Hindlimb muscle (tissue), 1 donor: ENCODE measurements at regions not wholly inside any gene's neighbourhood (a gene's known extent, or its start where the extent isn't known, plus 50 kb on each side); places are given as distances from the start of the nearest gene placed in this dataset.

ENCODE experiments used
- DNase-seq: peaks from one replicate; pipeline ENCODE4 v3.0.0-alpha.2; 2013

DNA sequence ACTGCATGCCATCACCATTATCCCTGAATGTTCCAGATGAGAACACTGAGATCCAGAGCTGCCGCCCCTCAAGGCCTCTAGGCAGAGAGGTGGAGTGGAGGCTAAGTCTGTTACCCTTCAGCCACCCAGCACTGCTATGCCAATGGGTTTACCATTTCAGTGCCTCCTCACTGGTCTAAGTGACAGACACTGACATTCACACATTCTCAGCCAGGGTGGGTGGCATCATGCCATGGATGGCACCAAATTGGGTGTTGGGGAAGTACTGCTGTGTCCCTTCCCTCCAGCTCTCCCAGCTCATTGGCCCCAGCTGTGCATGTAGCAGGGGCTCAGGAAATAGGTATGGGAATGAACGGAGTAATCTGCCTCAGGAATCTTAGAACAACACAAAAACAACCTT, 96.8 kb upstream of the PLET1 start:
- no peak for DNase-seq

GRCh38 chr11:112361396-112361795, 100.7 kb upstream of the PLET1 start:
- no peak for DNase-seq

DNA sequence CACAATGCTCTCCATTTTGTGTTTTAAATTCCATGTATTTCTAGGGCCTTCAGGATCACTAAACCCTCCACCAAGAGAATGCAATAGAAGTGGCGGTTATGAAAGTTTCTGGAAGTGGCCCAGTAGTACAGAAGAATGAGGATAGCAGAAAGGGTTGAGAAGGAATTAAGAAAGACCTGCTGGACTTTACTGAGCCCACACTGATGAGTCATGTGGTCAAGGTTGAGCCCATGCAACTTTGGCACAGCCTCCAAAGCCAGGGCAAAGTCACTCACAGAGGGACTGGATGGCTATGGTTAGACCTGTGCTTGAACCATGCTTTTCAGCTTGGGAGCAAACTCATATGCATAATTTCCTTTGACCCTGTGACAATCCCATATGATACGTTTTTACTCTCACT, 102.9 kb upstream of the PLET1 start:
- DNase-seq: no peak

GRCh38 chr11:112364962-112365481, 104.4 kb upstream of the PLET1 start:
- DNase-seq: no peak

GRCh38 chr11:112366012-112366411, 105.4 kb upstream of the PLET1 start:
- no peak for DNase-seq

- no peak for DNase-seq
Observed at GRCh38 chr11:112366777-112367176, 106.1 kb upstream of the PLET1 start.

GRCh38 chr11:112367461-112367860, 106.8 kb upstream of the PLET1 start:
- DNase-seq: no peak

GRCh38 chr11:112367895-112368294, 107.2 kb upstream of the PLET1 start:
- no peak for DNase-seq

GRCh38 chr11:112368381-112368780, 107.7 kb upstream of the PLET1 start:
- DNase-seq: no peak

DNA sequence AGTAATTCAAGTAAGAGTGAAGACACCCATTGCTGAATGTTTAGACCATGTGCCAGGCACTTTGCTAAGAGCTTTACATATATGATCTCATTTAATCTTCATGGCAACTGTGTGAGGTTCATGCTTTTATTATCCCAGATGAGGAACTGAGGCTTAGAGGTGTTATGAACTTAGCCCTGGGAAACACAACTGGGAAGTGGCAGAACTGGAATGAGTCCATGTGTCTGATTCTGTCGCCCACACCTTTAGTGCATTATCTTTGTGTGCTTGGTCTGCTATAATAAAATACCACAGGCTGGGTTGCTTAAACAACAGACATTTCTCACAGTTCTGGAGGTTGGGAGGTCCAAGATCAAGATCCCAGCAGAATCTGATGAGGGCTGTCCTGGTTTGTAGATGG, 108.7 kb upstream of the PLET1 start:
- no peak for DNase-seq

- DNase-seq: no peak
Observed at GRCh38 chr11:112369916-112370315, 109.3 kb upstream of the PLET1 start.

GRCh38 chr11:112374486-112375140, 114.0 kb upstream of the PLET1 start:
- DNase-seq: no peak

- no peak for DNase-seq
Observed at GRCh38 chr11:112377946-112378345, 117.3 kb upstream of the PLET1 start.

DNA sequence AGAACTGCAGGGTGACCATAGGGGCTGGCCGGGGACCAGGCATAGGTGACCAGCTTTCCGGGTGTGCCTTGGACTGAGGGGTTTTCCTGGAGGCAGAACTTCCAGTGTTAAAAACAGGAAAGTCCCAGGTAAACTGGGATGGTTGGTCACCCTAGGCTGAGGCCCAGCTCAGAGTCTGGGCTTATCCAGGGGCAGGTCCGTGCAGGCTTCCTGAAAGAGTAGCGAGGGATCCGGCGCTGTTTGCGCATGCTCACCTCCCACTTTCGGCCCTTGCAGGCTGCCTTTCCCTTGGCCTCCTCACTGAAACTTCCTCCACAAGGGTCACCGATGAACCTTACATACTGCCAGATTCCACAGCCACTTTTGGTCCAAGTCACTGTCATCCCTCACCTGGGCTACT, 119.8 kb upstream of the PLET1 start:
- no peak for DNase-seq

GRCh38 chr11:112381578-112381977, 120.9 kb upstream of the PLET1 start:
- DNase-seq: no peak

DNA sequence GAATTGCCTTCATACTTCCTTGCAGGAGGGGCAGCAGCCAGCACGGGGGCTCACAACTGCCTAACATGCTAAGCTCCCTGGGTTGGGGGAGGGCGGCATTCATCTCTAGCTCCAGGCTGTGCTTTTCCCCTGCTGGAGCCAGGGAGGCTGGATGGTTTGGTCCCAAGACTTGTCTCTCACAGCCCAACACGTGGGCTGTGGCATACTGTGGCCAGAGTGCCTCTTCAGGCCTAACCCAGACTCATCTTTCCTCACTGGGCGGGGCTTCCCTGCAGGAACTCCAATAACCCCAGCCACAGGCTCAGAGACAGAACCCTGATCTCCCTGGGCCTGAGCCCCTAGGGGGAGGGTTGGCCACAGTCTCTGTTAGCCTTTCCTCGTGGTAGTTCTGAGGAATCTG, 121.9 kb upstream of the PLET1 start:
- no peak for DNase-seq

GRCh38 chr11:112388496-112388895, 127.8 kb upstream of the PLET1 start:
- DNase-seq: no peak

DNA sequence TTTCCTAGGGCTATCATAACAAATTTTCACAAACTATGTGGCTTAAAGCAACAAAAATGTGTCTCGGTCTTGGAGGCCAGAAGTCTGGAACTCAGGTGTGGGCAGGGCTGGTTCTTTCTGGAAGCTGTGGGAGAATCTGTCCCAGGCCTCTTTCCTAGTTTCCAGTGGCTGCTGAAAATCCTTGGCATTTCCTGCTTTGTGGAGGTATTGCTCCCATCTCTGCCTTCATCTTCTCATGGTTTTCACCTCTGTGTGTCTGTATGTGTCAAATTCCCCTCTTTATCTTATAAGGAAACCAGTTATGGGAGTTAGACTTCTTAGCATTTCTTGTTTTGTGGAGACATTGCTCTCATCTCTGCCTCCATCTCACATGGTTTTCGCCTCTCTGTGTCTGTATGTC, 130.4 kb upstream of the PLET1 start:
- DNase-seq: no peak

DNA sequence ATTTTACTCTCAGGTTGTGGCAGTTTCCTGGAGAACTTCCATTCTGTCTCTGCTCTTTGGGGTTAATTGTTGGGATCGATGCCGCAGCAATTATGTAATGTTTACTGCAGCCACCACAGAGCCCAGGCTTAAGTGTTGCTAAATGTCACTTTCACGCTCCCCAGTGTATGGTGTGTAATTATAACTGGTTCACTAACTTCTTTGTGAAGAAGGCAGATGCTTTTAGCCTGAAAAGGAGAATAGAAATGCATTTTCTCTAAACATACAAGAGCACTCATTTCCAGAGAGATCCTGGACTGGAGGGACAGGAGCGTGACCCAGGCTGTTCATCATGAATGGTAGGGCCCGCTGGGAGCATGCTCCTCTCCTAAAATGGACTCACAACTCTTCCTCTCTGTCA, 132.2 kb upstream of the PLET1 start:
- no peak for DNase-seq

- no peak for DNase-seq
Observed at GRCh38 chr11:112394304-112394703, 133.6 kb upstream of the PLET1 start.

- no peak for DNase-seq
Observed at GRCh38 chr11:112396076-112396475, 135.4 kb upstream of the PLET1 start.

- no peak for DNase-seq
Observed at GRCh38 chr11:112398798-112399478, 138.3 kb upstream of the PLET1 start.

- no peak for DNase-seq
Observed at GRCh38 chr11:112400476-112401014, 139.9 kb upstream of the PLET1 start.
